Stimulated activated memory B cell treated with anti-CD40 and anti-IgM and Interleukin-4, amounts not matched to agents 10 μg/mL and 1 μg/mL and 100 μg/mL, for 72 hours (primary cell): ENCODE measurements at regions not wholly inside any gene's neighbourhood (a gene's known extent, or its start where the extent isn't known, plus 50 kb on each side); places are given as distances from the start of the nearest gene placed in this dataset.

Experiments used
- ATAC-seq: fragments of 150-1000 bp; cut with Tn5 transposase; 2 replicates; pipeline ENCODE4 v1.10.0; 2021
- H3K27ac Mint-ChIP-seq: one replicate; pipeline ENCODE4 v1.8.0; 2022; ENCODE audit warnings: mild to moderate bottlenecking, mixed read lengths
- H3K27me3 Mint-ChIP-seq: one replicate; pipeline ENCODE4 v1.8.0; 2022; ENCODE audit warnings: mixed read lengths
- H3K36me3 Mint-ChIP-seq: one replicate; pipeline ENCODE4 v1.8.0; 2022; ENCODE audit warnings: mixed read lengths
- H3K4me1 Mint-ChIP-seq: one replicate; pipeline ENCODE4 v1.8.0; 2022; ENCODE audit warnings: mixed read lengths
- H3K4me3 Mint-ChIP-seq: one replicate; pipeline ENCODE4 v1.8.0; 2022; ENCODE audit warnings: mild to moderate bottlenecking, moderate library complexity, mixed read lengths
- H3K9me3 Mint-ChIP-seq: one replicate; pipeline ENCODE4 v1.8.0; 2022; ENCODE audit warnings: mixed read lengths

- Mint-ChIP-seq H3K9me3 (peaks cover 6% of the 10 kb centered on the region), H3K4me1 (no peaks in the 10 kb centered on the region), H3K36me3 (no peaks in the 10 kb centered on the region), H3K27me3 (no peaks in the 10 kb centered on the region), H3K27ac (no peak overlapping the region), H3K4me3 (no peak overlapping the region)
- ATAC-seq = no peak
Observed at GRCh38 chr12:127223731-127224130, 1043.2 kb upstream of the TMEM132C start.

- no peaks in the 10 kb centered on the region for H3K27me3 Mint-ChIP-seq
- H3K4me3 Mint-ChIP-seq = no peak overlapping the region
- no peaks in the 10 kb centered on the region for H3K36me3 Mint-ChIP-seq
- ATAC-seq = no peak
- H3K4me1 Mint-ChIP-seq = no peaks in the 10 kb centered on the region
- no peaks in the 10 kb centered on the region for H3K9me3 Mint-ChIP-seq
- H3K27ac Mint-ChIP-seq = no peak overlapping the region
Observed at GRCh38 chr12:127230843-127231260, 1036.1 kb upstream of the TMEM132C start.

DNA sequence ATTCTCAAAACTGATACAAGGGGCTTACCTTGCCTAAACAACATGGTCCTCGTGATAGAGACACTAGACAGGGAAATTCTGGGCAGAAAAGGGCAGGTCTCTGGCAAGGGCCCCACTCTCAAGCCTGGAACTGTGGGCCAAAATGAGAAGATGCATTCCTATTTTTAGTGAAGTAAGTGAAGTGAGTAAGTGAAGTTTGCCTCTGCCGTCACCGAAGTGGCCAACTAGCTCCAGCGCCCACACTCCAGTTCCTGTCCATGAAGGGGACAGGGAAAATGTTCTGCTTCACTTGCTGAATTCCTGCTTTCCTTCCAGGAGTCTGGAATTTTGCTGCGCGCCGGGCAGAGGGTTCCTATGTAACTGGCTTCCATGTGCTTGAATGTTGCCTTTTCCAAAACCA is 1035.6 kb upstream of the TMEM132C start:
- H3K4me1 Mint-ChIP-seq = no peaks in the 10 kb centered on the region
- H3K9me3 Mint-ChIP-seq = no peaks in the 10 kb centered on the region
- no peaks in the 10 kb centered on the region for H3K27me3 Mint-ChIP-seq

DNA sequence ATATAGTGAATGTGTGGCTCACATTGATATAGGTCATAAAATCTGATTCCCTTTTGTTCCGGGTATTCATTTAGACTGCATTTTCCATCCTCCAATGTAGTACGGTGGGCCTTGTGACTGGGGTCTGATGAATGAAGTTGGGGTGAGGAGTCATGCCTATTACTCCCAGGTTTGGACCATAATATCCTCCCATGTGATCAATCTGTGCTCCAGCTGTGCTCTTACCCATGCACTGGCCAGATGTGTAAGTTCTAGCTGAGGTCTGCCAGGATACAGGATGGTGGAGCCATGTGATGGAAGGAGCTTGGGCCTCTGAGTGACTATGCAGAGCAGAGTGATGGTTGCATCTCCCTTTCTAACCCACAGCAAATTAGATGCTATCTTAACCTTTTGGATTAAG is 1034.0 kb upstream of the TMEM132C start:
- no peak for ATAC-seq
- Mint-ChIP-seq H3K9me3 (no peaks in the 10 kb centered on the region), H3K27me3 (no peaks in the 10 kb centered on the region), H3K27ac (no peak overlapping the region), H3K36me3 (no peaks in the 10 kb centered on the region), H3K4me3 (no peak overlapping the region), H3K4me1 (no peaks in the 10 kb centered on the region)

More for the DNA sequence above, 1035.6 kb upstream of the TMEM132C start:
- no peak for ATAC-seq
- H3K27ac Mint-ChIP-seq = no peak overlapping the region
- H3K36me3 Mint-ChIP-seq = no peaks in the 10 kb centered on the region
- no peak overlapping the region for H3K4me3 Mint-ChIP-seq

- H3K4me1 Mint-ChIP-seq = no peaks in the 10 kb centered on the region
- no peak for ATAC-seq
- no peaks in the 10 kb centered on the region for H3K36me3 Mint-ChIP-seq
- H3K27me3 Mint-ChIP-seq = no peaks in the 10 kb centered on the region
- no peaks in the 10 kb centered on the region for H3K9me3 Mint-ChIP-seq
- no peak overlapping the region for H3K4me3 Mint-ChIP-seq
- H3K27ac Mint-ChIP-seq = no peak overlapping the region
Observed at GRCh38 chr12:127235761-127236160, 1031.2 kb upstream of the TMEM132C start.

GRCh38 chr12:127236491-127236890 is 1030.5 kb upstream of the TMEM132C start:
- Mint-ChIP-seq H3K27ac (no peak overlapping the region), H3K4me3 (no peak overlapping the region), H3K9me3 (no peaks in the 10 kb centered on the region), H3K4me1 (no peaks in the 10 kb centered on the region), H3K36me3 (no peaks in the 10 kb centered on the region), H3K27me3 (no peaks in the 10 kb centered on the region)
- ATAC-seq = no peak

DNA sequence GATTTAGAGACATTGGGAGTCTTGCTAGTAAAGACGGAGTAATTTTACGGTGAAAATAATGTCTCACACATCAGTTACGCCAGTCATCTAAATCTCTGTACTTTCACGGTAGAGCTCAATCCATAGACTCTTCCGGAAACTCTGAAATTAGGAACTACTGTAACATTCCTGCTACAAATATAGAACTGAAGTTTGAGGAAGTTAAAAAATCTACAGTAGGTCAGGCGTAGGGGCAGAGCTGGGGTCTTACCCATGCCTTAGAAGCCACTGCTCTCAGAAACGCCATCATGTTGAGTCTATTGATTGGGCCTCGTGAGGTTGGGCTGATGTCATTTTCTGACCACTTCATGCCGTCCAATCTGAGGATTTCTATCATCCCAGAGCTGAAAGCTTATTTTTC is 1029.8 kb upstream of the TMEM132C start:
- H3K4me3 Mint-ChIP-seq = no peak overlapping the region
- no peaks in the 10 kb centered on the region for H3K27me3 Mint-ChIP-seq
- no peaks in the 10 kb centered on the region for H3K4me1 Mint-ChIP-seq
- H3K27ac Mint-ChIP-seq = no peak overlapping the region
- no peak for ATAC-seq
- no peaks in the 10 kb centered on the region for H3K9me3 Mint-ChIP-seq
- H3K36me3 Mint-ChIP-seq = no peaks in the 10 kb centered on the region

DNA sequence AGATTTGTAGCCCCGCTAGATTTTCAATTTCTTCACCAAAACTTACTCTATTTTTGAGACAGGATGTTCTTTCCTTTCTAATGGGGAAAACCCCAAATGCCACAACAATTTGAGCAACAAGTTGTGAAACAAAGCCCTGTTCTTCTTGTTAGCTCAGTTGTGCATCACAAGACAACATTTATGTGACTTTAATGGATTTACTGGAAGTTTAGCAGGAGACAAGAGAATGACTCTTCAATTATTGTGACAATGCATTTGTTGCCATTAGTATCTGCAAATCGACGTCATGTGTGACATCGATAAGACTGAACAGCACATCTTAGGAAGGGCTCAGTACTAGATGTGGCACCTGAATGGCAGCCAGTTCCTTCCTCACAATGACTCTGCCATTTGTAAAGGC is 1028.9 kb upstream of the TMEM132C start:
- H3K9me3 Mint-ChIP-seq = no peaks in the 10 kb centered on the region
- no peak overlapping the region for H3K4me3 Mint-ChIP-seq
- no peak for ATAC-seq
- no peaks in the 10 kb centered on the region for H3K36me3 Mint-ChIP-seq
- no peaks in the 10 kb centered on the region for H3K4me1 Mint-ChIP-seq
- no peaks in the 10 kb centered on the region for H3K27me3 Mint-ChIP-seq
- H3K27ac Mint-ChIP-seq = no peak overlapping the region

- Mint-ChIP-seq H3K27me3 (no peaks in the 10 kb centered on the region), H3K4me1 (no peaks in the 10 kb centered on the region), H3K9me3 (peaks cover 2% of the 10 kb centered on the region), H3K36me3 (no peaks in the 10 kb centered on the region), H3K27ac (no peak overlapping the region), H3K4me3 (no peak overlapping the region)
- ATAC-seq = no peak
Observed at GRCh38 chr12:127239781-127240180, 1027.2 kb upstream of the TMEM132C start.

DNA sequence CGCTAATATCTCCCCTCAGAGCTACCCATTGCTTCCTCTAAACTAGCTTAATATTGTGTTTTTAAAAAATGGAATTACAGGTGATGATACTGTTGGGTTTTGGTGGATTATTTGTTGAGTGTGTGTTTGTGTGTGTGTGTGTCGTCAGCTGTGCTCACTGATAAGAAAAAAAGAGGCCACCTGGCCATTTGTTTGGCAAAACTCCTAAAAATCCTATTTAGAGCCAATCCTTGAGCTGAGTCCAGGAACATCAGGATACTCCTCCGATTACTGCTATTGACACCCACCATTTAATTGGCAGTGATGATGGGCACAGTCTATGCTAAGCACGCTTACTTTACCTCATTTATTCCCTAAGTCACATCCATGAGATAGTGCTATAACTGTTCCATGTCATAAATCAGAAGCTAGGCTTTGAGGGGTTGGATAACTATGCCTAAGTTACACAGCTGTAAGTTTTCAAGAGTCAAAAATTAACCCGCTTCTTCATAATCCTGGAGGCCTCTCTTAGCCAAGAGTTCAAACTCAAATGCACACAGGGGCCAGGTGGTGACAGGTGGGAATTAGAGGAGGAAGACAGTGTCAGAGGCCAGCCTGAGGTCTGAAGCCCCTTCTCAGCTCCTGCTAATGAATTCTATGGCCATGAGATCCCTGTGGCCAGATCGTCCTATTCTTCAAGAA is 1026.6 kb upstream of the TMEM132C start:
- Mint-ChIP-seq H3K36me3 (no peaks in the 10 kb centered on the region), H3K9me3 (peaks cover 2% of the 10 kb centered on the region), H3K4me1 (no peaks in the 10 kb centered on the region), H3K4me3 (no peak overlapping the region), H3K27me3 (no peaks in the 10 kb centered on the region), H3K27ac (no peak overlapping the region)
- no peak for ATAC-seq

DNA sequence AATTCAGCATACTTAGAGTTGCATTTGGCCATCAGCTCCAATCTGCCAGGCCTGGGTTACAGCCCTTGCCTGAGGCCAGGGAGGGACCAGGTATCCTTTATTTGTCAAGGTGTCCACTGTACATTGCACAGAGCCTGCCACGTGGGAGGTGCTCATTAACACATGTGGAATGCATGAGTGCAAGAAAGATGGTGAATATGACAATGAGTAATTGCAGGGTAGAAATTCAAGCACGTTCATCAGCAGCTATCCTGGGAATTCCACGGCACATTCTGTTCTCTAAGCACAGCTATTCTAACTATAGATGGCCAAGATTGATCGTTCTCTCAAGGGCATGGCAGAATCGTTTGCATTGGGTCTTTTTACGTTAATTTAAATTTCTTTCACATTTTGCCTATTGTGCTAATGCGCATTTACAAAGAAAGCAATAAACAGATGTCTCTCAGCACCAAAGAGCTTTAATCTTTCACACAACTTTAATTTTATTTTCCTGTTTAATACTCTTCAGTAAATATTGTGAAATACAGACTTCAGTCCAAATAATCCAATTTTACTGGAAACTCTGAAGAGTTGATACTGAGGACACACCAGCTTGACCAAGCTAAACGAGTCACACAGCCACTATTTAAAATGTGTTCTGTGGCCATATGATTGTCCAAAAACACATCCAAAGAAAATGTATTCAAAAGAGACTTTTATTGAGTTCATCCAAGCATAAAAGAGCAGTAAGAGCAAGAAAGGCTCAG is 1025.7 kb upstream of the TMEM132C start:
- Mint-ChIP-seq H3K36me3 (no peaks in the 10 kb centered on the region), H3K4me3 (no peak overlapping the region), H3K4me1 (no peaks in the 10 kb centered on the region), H3K9me3 (peaks cover 2% of the 10 kb centered on the region), H3K27ac (no peak overlapping the region), H3K27me3 (no peaks in the 10 kb centered on the region)
- no peak for ATAC-seq

DNA sequence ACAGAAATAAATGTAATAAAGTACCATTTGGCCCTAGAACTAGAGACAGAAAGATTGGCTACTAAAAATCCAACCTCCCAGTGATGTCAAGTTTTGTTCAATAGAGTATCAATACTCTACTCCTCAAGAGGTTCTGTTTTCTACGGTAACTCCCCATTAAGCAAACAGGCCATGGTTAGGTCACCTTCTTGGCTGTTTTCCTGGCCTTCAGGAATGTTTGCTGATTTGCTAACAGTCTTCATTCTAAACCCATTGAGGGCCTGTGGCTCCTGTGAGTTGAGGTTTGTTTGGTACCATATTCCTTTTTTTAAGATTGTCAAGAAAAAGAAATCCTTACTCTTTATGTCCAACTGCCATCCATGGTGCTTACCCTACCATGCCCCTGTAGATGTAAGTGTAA is 1022.0 kb upstream of the TMEM132C start:
- no peak for ATAC-seq
- Mint-ChIP-seq H3K36me3 (no peaks in the 10 kb centered on the region), H3K4me1 (no peaks in the 10 kb centered on the region), H3K27me3 (no peaks in the 10 kb centered on the region), H3K27ac (no peak overlapping the region), H3K9me3 (peaks cover 5% of the 10 kb centered on the region), H3K4me3 (no peak overlapping the region)

- no peaks in the 10 kb centered on the region for H3K4me1 Mint-ChIP-seq
- no peaks in the 10 kb centered on the region for H3K36me3 Mint-ChIP-seq
- no peak for ATAC-seq
- H3K9me3 Mint-ChIP-seq = peaks cover 5% of the 10 kb centered on the region
- H3K27ac Mint-ChIP-seq = no peak overlapping the region
- H3K27me3 Mint-ChIP-seq = no peaks in the 10 kb centered on the region
- no peak overlapping the region for H3K4me3 Mint-ChIP-seq
Observed at GRCh38 chr12:127245437-127245836, 1021.5 kb upstream of the TMEM132C start.

GRCh38 chr12:127247937-127248336 is 1019.0 kb upstream of the TMEM132C start:
- no peak for ATAC-seq
- Mint-ChIP-seq H3K36me3 (no peaks in the 10 kb centered on the region), H3K4me3 (no peak overlapping the region), H3K4me1 (no peaks in the 10 kb centered on the region), H3K9me3 (peaks cover 5% of the 10 kb centered on the region), H3K27ac (no peak overlapping the region), H3K27me3 (no peaks in the 10 kb centered on the region)

DNA sequence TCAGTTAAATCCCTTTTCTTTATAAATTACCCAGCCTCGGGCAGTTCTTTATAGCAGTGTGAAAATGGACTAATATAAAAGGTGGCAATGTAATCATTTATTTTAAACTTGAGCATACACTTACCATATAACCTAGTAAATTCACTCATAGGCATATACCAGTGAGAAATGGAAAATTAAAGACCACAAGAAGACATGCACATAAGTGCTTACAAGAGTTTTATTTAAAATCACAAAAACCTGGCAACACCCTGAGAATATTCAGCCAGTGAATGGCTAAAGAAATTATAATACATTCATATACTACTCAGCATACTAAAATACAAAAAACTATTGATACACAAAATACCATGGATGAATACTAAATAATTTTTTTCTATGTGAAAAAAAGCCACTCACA is 1017.5 kb upstream of the TMEM132C start:
- H3K4me1 Mint-ChIP-seq = no peaks in the 10 kb centered on the region
- no peak overlapping the region for H3K27ac Mint-ChIP-seq
- H3K27me3 Mint-ChIP-seq = no peaks in the 10 kb centered on the region
- peaks cover 3% of the 10 kb centered on the region for H3K9me3 Mint-ChIP-seq
- no peaks in the 10 kb centered on the region for H3K36me3 Mint-ChIP-seq
- no peak for ATAC-seq
- H3K4me3 Mint-ChIP-seq = no peak overlapping the region

DNA sequence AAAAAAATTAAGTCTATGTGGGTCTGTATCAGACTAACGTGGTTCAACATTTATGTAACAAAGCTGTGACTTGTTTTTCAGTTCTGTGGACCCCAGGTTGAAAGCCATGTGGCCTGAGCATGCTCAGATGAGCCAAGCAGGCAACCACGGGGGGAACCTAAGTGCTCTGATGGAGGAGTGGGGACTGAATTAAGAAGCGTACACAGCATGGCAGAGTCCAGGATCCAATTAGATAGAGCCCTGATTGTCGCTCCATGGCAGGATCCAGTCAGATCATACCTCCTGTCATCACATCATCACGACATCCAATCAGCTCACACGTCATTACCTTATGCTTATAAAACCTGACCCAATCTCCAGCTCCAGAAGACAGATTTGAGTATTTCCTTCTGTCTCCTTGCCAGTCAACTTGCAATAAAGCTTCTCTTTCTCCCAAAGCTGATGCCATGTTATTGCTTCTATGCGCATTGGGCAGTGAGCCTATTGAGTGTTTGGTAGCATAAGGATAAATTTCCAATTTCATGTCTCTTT is 1013.1 kb upstream of the TMEM132C start:
- no peaks in the 10 kb centered on the region for H3K9me3 Mint-ChIP-seq
- no peaks in the 10 kb centered on the region for H3K27me3 Mint-ChIP-seq
- H3K36me3 Mint-ChIP-seq = no peaks in the 10 kb centered on the region
- no peak for ATAC-seq
- H3K4me1 Mint-ChIP-seq = no peaks in the 10 kb centered on the region
- no peak overlapping the region for H3K4me3 Mint-ChIP-seq
- no peak overlapping the region for H3K27ac Mint-ChIP-seq
